ENCODE measurements at regions not wholly inside any gene's neighbourhood (a gene's known extent, or its start where the extent isn't known, plus 50 kb on each side); places are given as distances from the start of the nearest gene placed in this dataset.

GRCh38 chr1:214199585-214199984, 81.4 kb upstream of the SMYD2 start:
- Mint-ChIP-seq H3K27me3 (peaks cover 26 to 49% of the 10 kb centered on the region in 2 donors), H3K36me3 (no peaks in the 10 kb centered on the region), H3K4me1 (ENCODE audit: low read depth in 2 of 2) (no peaks in the 10 kb centered on the region), H3K9me3 (no peaks in the 10 kb centered on the region), H3K27ac (no peak overlapping the region), H3K4me3 (no peak overlapping the region)
- DNase-seq (ENCODE audit: low spot score) (no peak), ATAC-seq (no peak)

- Mint-ChIP-seq H3K36me3 (no peaks in the 10 kb centered on the region), H3K9me3 (no peaks in the 10 kb centered on the region), H3K4me3 (no peak overlapping the region), H3K4me1 (ENCODE audit: low read depth in 2 of 2) (no peaks in the 10 kb centered on the region), H3K27me3 (peaks cover 21 to 40% of the 10 kb centered on the region in 2 donors), H3K27ac (no peak overlapping the region)
- ATAC-seq (no peak), DNase-seq (ENCODE audit: low spot score) (no peak)
Measured at GRCh38 chr1:214202992-214203391, 78.0 kb upstream of the SMYD2 start.

GRCh38 chr1:214205053-214205452, 75.9 kb upstream of the SMYD2 start:
- H3K27ac Mint-ChIP-seq: no peak overlapping the region
- ATAC-seq: no peak
- no peaks in the 10 kb centered on the region for H3K36me3 Mint-ChIP-seq

GRCh38 chr1:214208460-214208859, 72.5 kb upstream of the SMYD2 start:
- DNase-seq (ENCODE audit: low spot score) (no peak), ATAC-seq (no peak)
- no peak overlapping the region for H3K27ac Mint-ChIP-seq
- H3K4me1 Mint-ChIP-seq (ENCODE audit: low read depth in 2 of 2): no peaks in the 10 kb centered on the region
- H3K9me3 Mint-ChIP-seq: no peaks in the 10 kb centered on the region
- H3K27me3 Mint-ChIP-seq: peaks cover 6 to 22% of the 10 kb centered on the region in 2 donors
- H3K4me3 Mint-ChIP-seq: no peak overlapping the region
- H3K36me3 Mint-ChIP-seq: no peaks in the 10 kb centered on the region

More at GRCh38 chr1:214205053-214205452, 75.9 kb upstream of the SMYD2 start:
- no peak for DNase-seq (ENCODE audit: low spot score)
- Mint-ChIP-seq H3K4me1 (ENCODE audit: low read depth in 2 of 2) (no peaks in the 10 kb centered on the region), H3K27me3 (peaks cover 11 to 29% of the 10 kb centered on the region in 2 donors), H3K4me3 (no peak overlapping the region), H3K9me3 (no peaks in the 10 kb centered on the region)

GRCh38 chr1:214209260-214209808, 71.6 kb upstream of the SMYD2 start:
- H3K36me3 Mint-ChIP-seq: no peaks in the 10 kb centered on the region
- no peaks in the 10 kb centered on the region for H3K9me3 Mint-ChIP-seq
- DNase-seq (ENCODE audit: low spot score): no peak
- H3K4me3 Mint-ChIP-seq: no peak overlapping the region
- H3K27me3 Mint-ChIP-seq: peaks cover 10 to 22% of the 10 kb centered on the region in 2 donors
- no peak overlapping the region for H3K27ac Mint-ChIP-seq
- peaks cover 0 to 3% of the 10 kb centered on the region in 2 donors for H3K4me1 Mint-ChIP-seq (ENCODE audit: low read depth in 2 of 2)
- ATAC-seq: no peak

GRCh38 chr1:214213136-214213535, 67.8 kb upstream of the SMYD2 start:
- H3K4me3 Mint-ChIP-seq: no peak overlapping the region
- H3K4me1 Mint-ChIP-seq (ENCODE audit: low read depth in 2 of 2): peaks cover 0 to 3% of the 10 kb centered on the region in 2 donors
- no peak overlapping the region for H3K27ac Mint-ChIP-seq
- no peaks in the 10 kb centered on the region for H3K9me3 Mint-ChIP-seq
- peaks cover 19 to 42% of the 10 kb centered on the region in 2 donors for H3K27me3 Mint-ChIP-seq
- no peak for ATAC-seq
- DNase-seq (ENCODE audit: low spot score): no peak
- no peaks in the 10 kb centered on the region for H3K36me3 Mint-ChIP-seq

GRCh38 chr1:214214851-214215250, 66.1 kb upstream of the SMYD2 start:
- no peaks in the 10 kb centered on the region for H3K9me3 Mint-ChIP-seq
- H3K4me3 Mint-ChIP-seq: no peak overlapping the region
- H3K4me1 Mint-ChIP-seq (ENCODE audit: low read depth in 2 of 2): peaks cover 0 to 3% of the 10 kb centered on the region in 2 donors
- ATAC-seq (no peak), DNase-seq (ENCODE audit: low spot score) (no peak)
- H3K27ac Mint-ChIP-seq: no peak overlapping the region
- no peaks in the 10 kb centered on the region for H3K36me3 Mint-ChIP-seq
- H3K27me3 Mint-ChIP-seq: peaks cover 29 to 49% of the 10 kb centered on the region in 2 donors

GRCh38 chr1:214215583-214215982, 65.4 kb upstream of the SMYD2 start:
- Mint-ChIP-seq H3K9me3 (no peaks in the 10 kb centered on the region), H3K27me3 (peaks cover 32 to 53% of the 10 kb centered on the region in 2 donors), H3K27ac (no peak overlapping the region)

GRCh38 chr1:214216021-214216420, 64.9 kb upstream of the SMYD2 start:
- H3K9me3 Mint-ChIP-seq: no peaks in the 10 kb centered on the region
- H3K4me3 Mint-ChIP-seq: no peak overlapping the region
- DNase-seq (ENCODE audit: low spot score) (no peak), ATAC-seq (no peak)
- H3K27ac Mint-ChIP-seq: no peak overlapping the region
- H3K4me1 Mint-ChIP-seq (ENCODE audit: low read depth in 2 of 2): peaks cover 0 to 3% of the 10 kb centered on the region in 2 donors
- no peaks in the 10 kb centered on the region for H3K36me3 Mint-ChIP-seq
- H3K27me3 Mint-ChIP-seq: peaks cover 32 to 53% of the 10 kb centered on the region in 2 donors

More at GRCh38 chr1:214215583-214215982, 65.4 kb upstream of the SMYD2 start:
- DNase-seq (ENCODE audit: low spot score) (no peak), ATAC-seq (no peak)
- Mint-ChIP-seq H3K4me3 (no peak overlapping the region), H3K36me3 (no peaks in the 10 kb centered on the region), H3K4me1 (ENCODE audit: low read depth in 2 of 2) (peaks cover 0 to 3% of the 10 kb centered on the region in 2 donors)

GRCh38 chr1:214216779-214217178, 64.2 kb upstream of the SMYD2 start:
- no peak overlapping the region for H3K27ac Mint-ChIP-seq
- peaks cover 35 to 59% of the 10 kb centered on the region in 2 donors for H3K27me3 Mint-ChIP-seq
- no peaks in the 10 kb centered on the region for H3K36me3 Mint-ChIP-seq
- no peak overlapping the region for H3K4me3 Mint-ChIP-seq
- ATAC-seq (no peak), DNase-seq (ENCODE audit: low spot score) (no peak)
- peaks cover 0 to 3% of the 10 kb centered on the region in 2 donors for H3K4me1 Mint-ChIP-seq (ENCODE audit: low read depth in 2 of 2)
- H3K9me3 Mint-ChIP-seq: no peaks in the 10 kb centered on the region

- H3K4me1 Mint-ChIP-seq (ENCODE audit: low read depth in 2 of 2): peaks cover 0 to 2% of the 10 kb centered on the region in 2 donors
- no peak overlapping the region for H3K27ac Mint-ChIP-seq
- H3K36me3 Mint-ChIP-seq: no peaks in the 10 kb centered on the region
- H3K4me3 Mint-ChIP-seq: no peak overlapping the region
- DNase-seq (ENCODE audit: low spot score) (no peak), ATAC-seq (no peak)
- H3K27me3 Mint-ChIP-seq: peaks cover 31 to 43% of the 10 kb centered on the region in 2 donors
- H3K9me3 Mint-ChIP-seq: no peaks in the 10 kb centered on the region
Measured at GRCh38 chr1:214219902-214220301, 61.1 kb upstream of the SMYD2 start.

- Mint-ChIP-seq H3K4me1 (ENCODE audit: low read depth in 2 of 2) (peaks cover 0 to 2% of the 10 kb centered on the region in 2 donors), H3K9me3 (no peaks in the 10 kb centered on the region), H3K36me3 (no peaks in the 10 kb centered on the region), H3K27me3 (peaks cover 31 to 41% of the 10 kb centered on the region in 2 donors), H3K4me3 (no peak overlapping the region), H3K27ac (no peak overlapping the region)
- ATAC-seq (no peak), DNase-seq (ENCODE audit: low spot score) (no peak)
Measured at GRCh38 chr1:214220891-214221290, 60.1 kb upstream of the SMYD2 start.

- Mint-ChIP-seq H3K27ac (no peak overlapping the region), H3K36me3 (no peaks in the 10 kb centered on the region), H3K27me3 (peaks cover 28 to 38% of the 10 kb centered on the region in 2 donors), H3K4me1 (ENCODE audit: low read depth in 2 of 2) (peaks cover 0 to 2% of the 10 kb centered on the region in 2 donors), H3K4me3 (no peak overlapping the region), H3K9me3 (no peaks in the 10 kb centered on the region)
- ATAC-seq (no peak), DNase-seq (ENCODE audit: low spot score) (no peak)
Measured at GRCh38 chr1:214224611-214225354, 56.2 kb upstream of the SMYD2 start.

GRCh38 chr1:214228976-214229375, 52.0 kb upstream of the SMYD2 start:
- DNase-seq (ENCODE audit: low spot score) (no peak), ATAC-seq (no peak)
- peaks cover 27 to 36% of the 10 kb centered on the region in 2 donors for H3K27me3 Mint-ChIP-seq
- H3K27ac Mint-ChIP-seq: no peak overlapping the region
- H3K4me1 Mint-ChIP-seq (ENCODE audit: low read depth in 2 of 2): peaks cover 0 to 2% of the 10 kb centered on the region in 2 donors
- no peaks in the 10 kb centered on the region for H3K36me3 Mint-ChIP-seq
- no peaks in the 10 kb centered on the region for H3K9me3 Mint-ChIP-seq
- no peak overlapping the region for H3K4me3 Mint-ChIP-seq
